GM12864 (cell line): ENCODE measurements at regions not wholly inside any gene's neighbourhood (a gene's known extent, or its start where the extent isn't known, plus 50 kb on each side); places are given as distances from the start of the nearest gene placed in this dataset.
A peak's percentile ranks its signal among the peaks of the same experiment; 100 is the strongest.

Source experiments
- DNase-seq: peaks from one replicate; pipeline ENCODE4 v3.0.0-alpha.2; 2011; ENCODE audit warnings: low read depth
- H3K4me3 ChIP-seq: 2 replicates; pipeline ENCODE4 v1.5.1; 2011; ENCODE audit warnings: mild to moderate bottlenecking, low read depth, low read length, control low read depth
- TF ChIP-seq, protein P1 (sequence below): IDR thresholded peaks from 2 replicates; pipeline ENCODE4 v1.5.1; 2011; ENCODE audit warnings: low read depth, mild to moderate bottlenecking, moderate library complexity, low read length, control low read depth, inconsistent platforms; ENCODE audit errors: missing control alignments

DNA sequence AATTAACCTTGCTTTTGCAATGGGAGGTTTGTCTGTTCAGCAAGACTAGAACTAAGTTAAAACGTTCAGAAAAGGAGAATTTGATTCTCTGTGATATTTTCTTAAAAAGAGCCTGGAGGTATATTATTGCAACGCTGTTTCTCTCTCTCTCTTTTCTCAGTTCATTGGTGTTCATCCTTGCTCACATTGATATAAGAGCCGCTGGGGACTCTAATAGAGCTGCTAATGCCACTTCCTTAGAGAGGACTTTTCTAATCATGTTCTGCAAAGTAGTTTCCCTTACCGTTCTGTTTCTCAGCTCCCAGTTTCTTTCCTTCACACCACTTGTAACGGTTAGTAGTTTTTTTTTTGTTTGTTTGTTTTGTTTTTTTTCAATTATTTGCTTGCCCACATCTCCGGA, 203.8 kb downstream of the RWDD3 start:
- TF ChIP-seq, protein P1, sequence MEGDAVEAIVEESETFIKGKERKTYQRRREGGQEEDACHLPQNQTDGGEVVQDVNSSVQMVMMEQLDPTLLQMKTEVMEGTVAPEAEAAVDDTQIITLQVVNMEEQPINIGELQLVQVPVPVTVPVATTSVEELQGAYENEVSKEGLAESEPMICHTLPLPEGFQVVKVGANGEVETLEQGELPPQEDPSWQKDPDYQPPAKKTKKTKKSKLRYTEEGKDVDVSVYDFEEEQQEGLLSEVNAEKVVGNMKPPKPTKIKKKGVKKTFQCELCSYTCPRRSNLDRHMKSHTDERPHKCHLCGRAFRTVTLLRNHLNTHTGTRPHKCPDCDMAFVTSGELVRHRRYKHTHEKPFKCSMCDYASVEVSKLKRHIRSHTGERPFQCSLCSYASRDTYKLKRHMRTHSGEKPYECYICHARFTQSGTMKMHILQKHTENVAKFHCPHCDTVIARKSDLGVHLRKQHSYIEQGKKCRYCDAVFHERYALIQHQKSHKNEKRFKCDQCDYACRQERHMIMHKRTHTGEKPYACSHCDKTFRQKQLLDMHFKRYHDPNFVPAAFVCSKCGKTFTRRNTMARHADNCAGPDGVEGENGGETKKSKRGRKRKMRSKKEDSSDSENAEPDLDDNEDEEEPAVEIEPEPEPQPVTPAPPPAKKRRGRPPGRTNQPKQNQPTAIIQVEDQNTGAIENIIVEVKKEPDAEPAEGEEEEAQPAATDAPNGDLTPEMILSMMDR: no peak
- no peak for DNase-seq
- H3K4me3 ChIP-seq: no peak overlapping the region

DNA sequence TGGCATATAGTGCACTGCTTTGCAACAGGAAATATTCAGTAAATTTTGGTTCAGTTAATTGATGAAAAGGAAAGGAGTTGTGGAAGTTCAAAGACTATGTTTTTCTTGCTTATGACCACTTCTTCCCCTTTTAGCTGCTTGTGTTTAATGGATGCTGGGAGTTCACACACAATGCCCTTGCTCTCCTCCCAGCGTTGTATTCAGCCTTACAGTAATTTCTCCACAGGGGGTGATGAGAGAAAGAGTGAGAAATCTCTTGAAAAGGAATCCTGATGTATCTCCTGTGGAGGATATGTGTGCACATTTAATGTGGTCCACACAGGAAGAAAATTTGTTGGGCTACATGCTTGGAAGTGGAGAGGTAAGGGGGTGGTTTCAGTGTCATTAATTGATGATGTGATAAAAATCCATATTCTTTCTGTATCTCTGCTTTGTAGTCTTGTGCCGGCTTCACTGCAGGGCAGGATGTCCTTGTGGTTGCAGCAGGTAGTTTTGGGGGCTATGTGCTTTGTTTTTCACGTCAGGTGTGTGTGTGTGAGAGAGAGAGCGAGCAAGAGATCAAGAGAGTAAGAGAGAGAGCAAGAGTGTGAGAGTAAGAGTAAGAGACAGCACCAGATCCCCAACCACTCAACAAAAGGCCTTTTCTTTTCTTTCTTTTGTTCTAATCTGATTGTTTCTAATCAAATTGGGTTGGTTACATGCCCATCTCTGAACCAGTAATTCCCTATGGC, 204.4 kb downstream of the RWDD3 start:
- TF ChIP-seq, protein P1: no peak
- H3K4me3 ChIP-seq: no peak overlapping the region
- no peak for DNase-seq

DNA sequence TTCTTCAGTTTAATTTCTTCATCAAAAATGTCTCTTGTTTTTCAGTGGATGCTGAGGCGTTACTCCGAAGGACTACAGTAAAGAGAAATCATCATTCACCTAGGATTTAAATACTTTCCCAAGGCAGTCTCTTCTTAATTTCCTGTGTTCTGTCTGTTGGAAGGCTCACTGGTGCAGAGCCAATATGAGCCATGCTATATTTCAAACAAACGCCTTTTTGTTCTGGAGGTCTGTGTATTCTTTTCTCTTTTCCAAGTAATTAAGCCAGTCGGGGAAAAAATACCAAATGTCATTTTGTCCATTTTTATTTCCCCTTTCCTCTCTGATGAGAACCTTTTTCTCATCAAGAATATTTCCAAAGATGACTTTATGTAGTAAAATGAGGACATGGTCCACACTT, 206.5 kb downstream of the RWDD3 start:
- H3K4me3 ChIP-seq: no peak overlapping the region
- TF ChIP-seq, protein P1: no peak
- no peak for DNase-seq

DNA sequence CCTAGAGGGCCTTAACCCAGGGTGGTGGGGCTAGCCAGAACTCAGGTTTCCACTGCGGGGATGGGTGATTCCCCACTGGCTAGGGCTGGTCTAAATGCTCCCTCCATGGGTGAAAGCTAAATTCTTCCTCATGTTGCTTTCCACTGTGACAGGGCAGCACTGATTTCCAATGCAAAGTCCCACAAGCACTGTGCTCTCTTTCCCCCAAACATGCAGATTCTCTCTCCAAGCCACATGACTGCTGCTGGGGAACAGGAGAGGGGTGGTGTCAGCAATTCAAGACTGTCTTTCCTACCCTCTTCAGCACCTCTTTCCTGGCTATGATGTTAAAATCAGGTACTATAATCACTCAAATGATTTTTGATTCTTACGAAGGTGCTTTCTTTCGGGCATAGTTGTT, 215.5 kb downstream of the RWDD3 start:
- TF ChIP-seq, protein P1: no peak
- no peak overlapping the region for H3K4me3 ChIP-seq
- DNase-seq: no peak

DNA sequence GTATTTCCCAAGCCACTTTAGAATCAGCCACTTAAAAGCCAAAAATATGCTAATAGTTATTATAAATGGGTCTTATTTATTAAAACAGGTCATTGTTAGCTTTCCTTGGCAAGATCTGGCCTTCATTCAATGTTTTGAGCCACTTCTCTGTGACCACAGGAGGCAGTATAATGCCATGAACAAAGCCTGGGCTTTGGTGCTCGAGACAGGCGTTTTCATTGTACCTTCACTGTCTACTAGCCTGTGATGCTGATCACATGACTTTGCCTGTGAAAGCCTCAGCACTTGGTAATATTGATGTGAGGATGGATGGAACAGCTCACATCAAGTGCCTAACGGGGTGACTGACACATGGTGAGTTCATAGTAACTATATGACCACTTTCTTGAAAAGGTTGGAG, 217.0 kb downstream of the RWDD3 start:
- DNase-seq: no peak
- no peak overlapping the region for H3K4me3 ChIP-seq
- TF ChIP-seq, protein P1: peak; percentile 25

DNA sequence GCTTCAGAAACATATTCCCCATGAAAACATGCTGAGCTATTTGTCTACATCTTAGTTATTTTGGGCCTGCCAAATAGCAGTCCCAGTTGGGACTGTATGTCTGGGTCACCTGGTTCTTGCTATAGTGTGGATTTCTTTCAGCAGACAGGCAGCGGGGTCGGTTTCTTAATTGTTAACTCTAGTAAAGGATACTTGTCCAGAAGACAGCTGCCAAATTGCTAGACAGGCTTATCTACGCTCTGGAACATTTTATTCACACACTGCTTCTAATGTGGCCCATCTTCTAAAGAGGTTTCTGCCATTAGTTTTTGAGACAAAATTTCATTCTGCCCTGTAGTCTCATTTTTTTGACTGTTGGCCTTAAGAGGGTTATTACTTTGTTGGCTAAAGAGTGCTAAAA, 217.9 kb downstream of the RWDD3 start:
- DNase-seq: no peak
- TF ChIP-seq, protein P1: no peak
- no peak overlapping the region for H3K4me3 ChIP-seq

DNA sequence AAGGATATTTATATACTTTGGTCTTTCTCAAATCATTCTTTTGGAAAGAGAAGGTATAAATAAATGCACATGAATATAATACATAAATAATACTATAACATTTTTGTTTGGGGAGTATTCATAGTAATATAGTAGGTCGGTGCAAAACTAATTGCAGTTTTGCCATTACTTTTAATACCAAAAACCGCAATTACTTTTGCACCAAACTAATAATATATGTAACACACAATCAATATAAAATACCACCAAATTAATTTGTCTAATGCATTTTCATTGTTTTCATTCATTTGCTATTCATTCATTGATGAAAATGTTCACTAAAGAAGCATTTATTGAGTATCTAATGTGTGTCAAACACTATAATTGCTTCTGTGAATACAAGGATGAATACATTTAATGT, 219.0 kb downstream of the RWDD3 start:
- no peak for DNase-seq
- TF ChIP-seq, protein P1: no peak
- H3K4me3 ChIP-seq: no peak overlapping the region
